Loucy (cell line): ENCODE measurements at regions not wholly inside any gene's neighbourhood (a gene's known extent, or its start where the extent isn't known, plus 50 kb on each side); places are given as distances from the start of the nearest gene placed in this dataset.

Source experiments
- CTCF ChIP-seq: fragments of 200-600 bp; sonication (generic); conservative IDR thresholded peaks from 2 replicates; pipeline ENCODE4 v1.5.1; 2014; ENCODE audit warnings: mild to moderate bottlenecking, antibody characterized with exemption, low read length
- EZH2phosphoT487 ChIP-seq: fragments of 200-600 bp; IDR thresholded peaks from 2 replicates; pipeline ENCODE4 v1.6.1; 2018; ENCODE audit warnings: antibody characterized with exemption, mild to moderate bottlenecking, moderate library complexity, borderline replicate concordance

DNA sequence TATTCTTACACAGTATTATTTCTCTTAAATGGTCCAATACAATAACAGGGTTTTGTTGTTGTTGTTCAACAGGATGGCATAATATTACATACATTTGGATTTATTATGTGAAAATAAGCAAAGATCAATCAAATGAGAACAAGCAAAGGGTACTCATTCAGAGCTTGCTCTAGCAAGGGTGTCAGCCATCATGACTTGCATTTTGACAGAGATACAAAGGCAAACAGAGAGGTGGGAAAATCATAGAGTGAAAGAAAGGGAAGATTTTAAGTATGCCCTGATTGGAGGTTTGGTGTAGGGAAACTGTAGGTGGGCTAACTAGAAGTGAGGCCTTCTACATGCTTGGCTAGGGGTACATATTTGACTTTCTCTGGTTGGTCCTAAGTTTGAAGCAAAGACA, 109.1 kb upstream of the BCHE start:
- TF ChIP-seq CTCF (no peak), EZH2phosphoT487 (no peak)
